ENCODE measurements at regions not wholly inside any gene's neighbourhood (a gene's known extent, or its start where the extent isn't known, plus 50 kb on each side); places are given as distances from the start of the nearest gene placed in this dataset.

- H3K36me3 ChIP-seq (ENCODE audit: insufficient read depth): no peaks in the 10 kb centered on the region
- H3K4me3 ChIP-seq (IDR thresholded peaks at IDR 0.05; ENCODE audit: insufficient read depth, low read depth, low read length): no peak overlapping the region
- H3K79me2 ChIP-seq (ENCODE audit: insufficient read depth, low read depth): no peaks in the 10 kb centered on the region
- no peak overlapping the region for H3K27ac ChIP-seq
- no peaks in the 10 kb centered on the region for H3K27me3 ChIP-seq (ENCODE audit: insufficient read depth, low read depth)
- H3K4me1 ChIP-seq (ENCODE audit: low read depth, poor library complexity, severe bottlenecking): no peaks in the 10 kb centered on the region
- H3K9ac ChIP-seq: no peak overlapping the region
- no peak overlapping the region for H2AFZ ChIP-seq (ENCODE audit: low read depth)
- no peaks in the 10 kb centered on the region for H4K20me1 ChIP-seq (ENCODE audit: insufficient read depth)
- TF ChIP-seq, protein P1, sequence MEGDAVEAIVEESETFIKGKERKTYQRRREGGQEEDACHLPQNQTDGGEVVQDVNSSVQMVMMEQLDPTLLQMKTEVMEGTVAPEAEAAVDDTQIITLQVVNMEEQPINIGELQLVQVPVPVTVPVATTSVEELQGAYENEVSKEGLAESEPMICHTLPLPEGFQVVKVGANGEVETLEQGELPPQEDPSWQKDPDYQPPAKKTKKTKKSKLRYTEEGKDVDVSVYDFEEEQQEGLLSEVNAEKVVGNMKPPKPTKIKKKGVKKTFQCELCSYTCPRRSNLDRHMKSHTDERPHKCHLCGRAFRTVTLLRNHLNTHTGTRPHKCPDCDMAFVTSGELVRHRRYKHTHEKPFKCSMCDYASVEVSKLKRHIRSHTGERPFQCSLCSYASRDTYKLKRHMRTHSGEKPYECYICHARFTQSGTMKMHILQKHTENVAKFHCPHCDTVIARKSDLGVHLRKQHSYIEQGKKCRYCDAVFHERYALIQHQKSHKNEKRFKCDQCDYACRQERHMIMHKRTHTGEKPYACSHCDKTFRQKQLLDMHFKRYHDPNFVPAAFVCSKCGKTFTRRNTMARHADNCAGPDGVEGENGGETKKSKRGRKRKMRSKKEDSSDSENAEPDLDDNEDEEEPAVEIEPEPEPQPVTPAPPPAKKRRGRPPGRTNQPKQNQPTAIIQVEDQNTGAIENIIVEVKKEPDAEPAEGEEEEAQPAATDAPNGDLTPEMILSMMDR (conservative IDR thresholded peaks at IDR 0.05; ENCODE audit: low read depth, low read length): no peak
- no peak overlapping the region for H3K4me2 ChIP-seq
Measured at GRCh38 chr9:106286249-106286648, 576.7 kb upstream of the ZNF462 start.

GRCh38 chr9:106287091-106287631 lies 575.8 kb upstream of the ZNF462 start:
- no peak overlapping the region for H3K4me2 ChIP-seq
- H3K27ac ChIP-seq: no peak overlapping the region
- no peaks in the 10 kb centered on the region for H3K4me1 ChIP-seq (ENCODE audit: low read depth, poor library complexity, severe bottlenecking)
- H3K79me2 ChIP-seq (ENCODE audit: insufficient read depth, low read depth): no peaks in the 10 kb centered on the region
- no peaks in the 10 kb centered on the region for H3K36me3 ChIP-seq (ENCODE audit: insufficient read depth)
- TF ChIP-seq, protein P1 (conservative IDR thresholded peaks at IDR 0.05; ENCODE audit: low read depth, low read length): no peak
- H3K27me3 ChIP-seq (ENCODE audit: insufficient read depth, low read depth): no peaks in the 10 kb centered on the region
- H3K4me3 ChIP-seq (IDR thresholded peaks at IDR 0.05; ENCODE audit: insufficient read depth, low read depth, low read length): no peak overlapping the region
- H4K20me1 ChIP-seq (ENCODE audit: insufficient read depth): no peaks in the 10 kb centered on the region
- H3K9ac ChIP-seq: no peak overlapping the region
- H2AFZ ChIP-seq (ENCODE audit: low read depth): no peak overlapping the region

- Histone ChIP-seq H3K36me3 (ENCODE audit: insufficient read depth) (no peaks in the 10 kb centered on the region), H3K27ac (no peak overlapping the region), H3K79me2 (ENCODE audit: insufficient read depth, low read depth) (no peaks in the 10 kb centered on the region), H3K9ac (no peak overlapping the region), H3K27me3 (ENCODE audit: insufficient read depth, low read depth) (no peaks in the 10 kb centered on the region), H4K20me1 (ENCODE audit: insufficient read depth) (no peaks in the 10 kb centered on the region), H3K4me2 (no peak overlapping the region), H2AFZ (ENCODE audit: low read depth) (no peak overlapping the region), H3K4me1 (ENCODE audit: low read depth, poor library complexity, severe bottlenecking) (no peaks in the 10 kb centered on the region), H3K4me3 (IDR thresholded peaks at IDR 0.05; ENCODE audit: insufficient read depth, low read depth, low read length) (no peak overlapping the region)
- TF ChIP-seq, protein P1 (conservative IDR thresholded peaks at IDR 0.05; ENCODE audit: low read depth, low read length): no peak
Measured at GRCh38 chr9:106287731-106288130, 575.2 kb upstream of the ZNF462 start.

DNA sequence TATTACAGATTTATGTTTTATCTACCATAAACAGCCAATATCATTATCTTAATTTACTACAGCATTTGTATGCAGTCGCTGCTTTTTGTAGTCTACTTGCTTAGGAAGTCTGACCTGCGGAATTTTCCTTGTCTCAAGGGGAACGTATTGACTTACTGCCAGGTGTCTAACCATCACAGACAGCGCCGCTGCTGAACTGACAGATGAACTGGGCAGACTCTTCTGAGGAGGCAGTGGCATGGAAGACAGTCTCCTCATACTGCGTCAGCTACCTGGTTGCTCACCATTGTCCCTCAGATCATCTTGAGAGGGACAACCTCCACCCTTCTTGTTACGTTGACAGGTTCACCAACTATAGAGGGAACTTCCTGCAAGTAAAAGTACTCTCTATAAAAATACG lies 574.3 kb upstream of the ZNF462 start:
- no peaks in the 10 kb centered on the region for H3K27me3 ChIP-seq (ENCODE audit: insufficient read depth, low read depth)
- no peak overlapping the region for H3K4me2 ChIP-seq
- no peak overlapping the region for H3K4me3 ChIP-seq (IDR thresholded peaks at IDR 0.05; ENCODE audit: insufficient read depth, low read depth, low read length)
- H3K9ac ChIP-seq: no peak overlapping the region
- no peaks in the 10 kb centered on the region for H3K36me3 ChIP-seq (ENCODE audit: insufficient read depth)
- H3K79me2 ChIP-seq (ENCODE audit: insufficient read depth, low read depth): no peaks in the 10 kb centered on the region
- H3K27ac ChIP-seq: no peak overlapping the region
- H2AFZ ChIP-seq (ENCODE audit: low read depth): no peak overlapping the region
- H3K4me1 ChIP-seq (ENCODE audit: low read depth, poor library complexity, severe bottlenecking): no peaks in the 10 kb centered on the region
- TF ChIP-seq, protein P1 (conservative IDR thresholded peaks at IDR 0.05; ENCODE audit: low read depth, low read length): no peak
- no peaks in the 10 kb centered on the region for H4K20me1 ChIP-seq (ENCODE audit: insufficient read depth)

Measured in KMS-11 (cell line).